ENCODE measurements at regions not wholly inside any gene's neighbourhood (a gene's known extent, or its start where the extent isn't known, plus 50 kb on each side); places are given as distances from the start of the nearest gene placed in this dataset.
"Not testable (repeated sequence)": the region's sequence is repeated elsewhere in the genome, so short reads cannot be mapped to it uniquely, and the experiment has no call there.

- no peak for DNase-seq (ENCODE audit: low spot score)
Measured at GRCh38 chr12:67456431-67456901, 187.3 kb downstream of the CAND1 start.

DNA sequence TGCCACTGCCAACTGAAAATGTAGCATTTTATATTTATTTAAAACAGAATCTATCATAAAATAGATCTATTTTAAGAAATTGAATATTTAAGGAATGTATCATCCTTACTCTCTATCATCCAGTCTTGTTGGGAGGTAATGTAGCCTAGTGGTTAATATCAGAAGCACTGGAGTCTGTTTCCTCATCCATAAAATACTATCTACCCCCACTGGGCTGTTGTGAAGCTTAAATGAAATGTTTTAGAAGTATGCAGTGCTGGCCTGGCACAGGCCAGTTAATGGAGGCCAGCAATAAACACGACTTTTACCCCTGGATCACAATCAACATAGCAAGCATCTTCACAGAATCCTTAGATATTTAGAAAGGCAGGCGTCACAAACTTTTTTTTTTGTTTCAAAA is 188.0 kb downstream of the CAND1 start:
- DNase-seq (ENCODE audit: low spot score), result no peak

DNA sequence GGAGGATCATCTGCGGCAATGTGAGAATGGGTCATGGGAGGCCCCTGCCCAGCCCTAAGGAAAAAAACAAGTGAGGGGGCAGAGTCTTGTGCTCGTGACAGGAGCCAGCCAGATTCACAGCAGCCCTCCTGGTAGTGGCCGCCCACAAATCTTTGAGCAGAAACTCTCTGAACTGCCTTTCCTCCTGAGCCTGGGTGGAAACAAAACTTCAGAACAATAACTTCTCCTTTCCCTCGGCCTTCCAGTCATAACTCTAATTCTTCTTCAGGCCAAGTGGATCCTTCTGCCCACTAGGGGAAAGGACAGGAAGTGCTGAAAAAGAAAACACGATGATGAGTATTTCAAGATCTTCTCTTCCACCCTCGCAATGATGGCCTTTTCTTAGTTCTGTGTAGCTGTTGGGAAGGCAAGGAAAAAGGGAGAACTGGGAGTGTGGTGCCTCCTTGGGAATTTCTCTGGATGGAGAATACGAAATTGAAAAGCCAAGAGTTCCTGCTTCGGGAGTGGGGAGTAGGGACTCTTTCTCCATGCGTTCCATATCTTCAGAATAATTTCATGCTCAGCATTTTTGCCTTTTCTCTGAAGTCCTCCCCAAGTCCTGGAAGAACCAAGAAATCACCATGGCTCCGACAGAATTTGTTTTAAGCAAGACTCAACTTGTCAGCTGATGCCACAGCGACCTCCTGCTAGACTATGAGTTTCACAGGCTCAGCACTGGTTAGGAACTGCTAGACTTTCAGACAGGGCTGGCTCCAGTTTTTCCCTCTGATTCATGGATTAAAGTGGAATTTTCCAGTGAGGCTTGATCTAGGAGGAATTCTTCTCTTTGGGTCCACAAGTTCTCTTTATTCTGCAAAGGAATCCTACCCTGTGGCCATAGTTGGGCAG is 188.9 kb downstream of the CAND1 start:
- DNase-seq (ENCODE audit: low spot score), result no peak

DNA sequence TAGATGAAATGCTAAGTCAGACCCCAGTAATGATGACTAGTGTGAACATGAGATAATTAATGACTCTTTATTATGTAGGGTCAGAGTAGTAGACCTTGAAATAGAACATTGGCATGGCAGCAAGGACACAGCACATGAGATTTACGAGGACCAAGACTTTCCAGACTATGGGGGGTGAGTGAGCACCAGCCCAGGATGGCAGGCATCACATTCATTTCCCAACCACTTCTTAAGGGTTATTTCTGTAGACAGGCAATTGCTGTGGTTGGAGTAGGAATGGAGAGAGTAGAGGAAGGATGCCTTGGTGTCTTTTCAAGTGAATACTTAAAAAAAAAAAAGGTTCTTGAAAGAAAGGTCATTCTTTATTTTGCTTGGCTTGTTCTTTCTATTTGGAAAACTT is 189.4 kb upstream of the DYRK2 start:
- DNase-seq (ENCODE audit: low spot score), result no peak

DNA sequence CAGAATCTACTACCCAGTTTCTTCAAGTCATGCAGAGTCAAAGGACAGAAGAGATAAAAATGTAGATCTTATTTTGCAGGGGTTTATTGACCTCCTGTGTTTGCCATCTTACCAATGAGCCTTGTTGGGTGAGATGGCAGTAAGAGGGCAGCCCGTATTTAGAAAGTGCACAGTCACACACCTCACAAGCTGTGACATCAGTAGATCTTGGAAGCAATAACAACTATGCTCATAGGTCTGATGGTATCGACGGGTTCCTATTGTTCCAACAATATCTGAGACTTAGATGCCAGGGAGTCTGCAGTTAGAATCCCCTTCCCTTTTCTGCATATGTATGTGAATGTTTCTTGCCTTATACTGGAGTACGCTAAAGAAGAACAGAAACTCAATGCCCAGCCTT is 189.0 kb upstream of the DYRK2 start:
- DNase-seq (ENCODE audit: low spot score), result no peak

- no peak for DNase-seq (ENCODE audit: low spot score)
Measured at GRCh38 chr12:67460388-67460787, 188.2 kb upstream of the DYRK2 start.

DNA sequence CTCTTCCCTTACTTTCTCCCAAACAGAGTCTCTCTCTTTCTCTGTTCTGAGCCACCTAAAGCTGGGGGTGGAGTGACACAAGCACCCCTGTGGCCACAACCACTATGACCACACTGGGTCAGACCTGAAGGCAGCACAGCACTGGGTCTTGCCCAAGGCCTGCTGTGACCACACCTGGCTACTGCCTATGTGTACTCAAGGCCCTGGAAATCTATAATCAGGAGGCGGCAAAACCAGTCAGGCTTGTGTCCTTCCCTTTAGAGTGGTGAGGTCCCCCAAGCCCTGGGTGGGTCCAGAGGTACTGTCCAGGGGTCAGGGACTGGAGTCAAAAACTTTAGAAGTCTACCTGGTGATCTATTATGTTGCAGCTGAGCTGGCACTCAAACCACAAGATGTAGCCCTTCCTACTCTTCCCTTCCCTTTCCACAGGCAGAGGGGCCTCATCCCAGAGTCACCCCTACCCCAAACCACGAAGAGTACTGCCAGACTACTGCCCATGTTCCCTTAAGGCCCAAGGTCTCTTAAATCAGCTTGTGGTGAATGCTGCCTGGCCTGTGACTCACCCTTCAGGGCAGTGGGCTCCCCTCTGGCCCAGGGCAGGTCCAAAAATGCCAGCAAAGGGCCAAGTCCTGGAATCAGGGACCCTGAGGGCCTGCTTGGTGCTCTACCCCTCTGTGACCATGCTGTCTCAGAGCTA is 179.8 kb upstream of the DYRK2 start:
- no peak for DNase-seq (ENCODE audit: low spot score)

- no peak for DNase-seq (ENCODE audit: low spot score)
Measured at GRCh38 chr12:67469666-67470065, 178.9 kb upstream of the DYRK2 start.

DNA sequence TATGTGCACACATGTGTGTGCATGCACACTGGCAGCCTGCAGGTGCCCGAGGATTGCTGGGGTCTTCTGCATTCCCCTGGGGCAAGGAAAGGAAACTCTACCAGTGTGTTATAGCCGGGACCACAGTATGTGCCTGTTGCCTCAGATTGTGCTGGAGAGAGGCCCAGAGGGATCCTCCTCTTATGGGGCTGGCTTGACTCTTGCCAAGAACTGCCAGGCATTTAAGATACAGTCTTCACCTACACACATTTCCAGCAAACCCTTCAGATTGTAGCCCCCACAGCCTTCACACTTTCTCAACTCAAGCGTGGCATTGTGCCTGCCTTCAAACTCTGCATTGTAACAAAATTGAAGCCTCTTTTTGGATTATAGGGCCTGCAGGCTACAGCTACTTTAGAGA is 176.7 kb upstream of the DYRK2 start:
- no peak for DNase-seq (ENCODE audit: low spot score)

- DNase-seq (ENCODE audit: low spot score), result no peak
Measured at GRCh38 chr12:67472539-67472938, 176.0 kb upstream of the DYRK2 start.

DNA sequence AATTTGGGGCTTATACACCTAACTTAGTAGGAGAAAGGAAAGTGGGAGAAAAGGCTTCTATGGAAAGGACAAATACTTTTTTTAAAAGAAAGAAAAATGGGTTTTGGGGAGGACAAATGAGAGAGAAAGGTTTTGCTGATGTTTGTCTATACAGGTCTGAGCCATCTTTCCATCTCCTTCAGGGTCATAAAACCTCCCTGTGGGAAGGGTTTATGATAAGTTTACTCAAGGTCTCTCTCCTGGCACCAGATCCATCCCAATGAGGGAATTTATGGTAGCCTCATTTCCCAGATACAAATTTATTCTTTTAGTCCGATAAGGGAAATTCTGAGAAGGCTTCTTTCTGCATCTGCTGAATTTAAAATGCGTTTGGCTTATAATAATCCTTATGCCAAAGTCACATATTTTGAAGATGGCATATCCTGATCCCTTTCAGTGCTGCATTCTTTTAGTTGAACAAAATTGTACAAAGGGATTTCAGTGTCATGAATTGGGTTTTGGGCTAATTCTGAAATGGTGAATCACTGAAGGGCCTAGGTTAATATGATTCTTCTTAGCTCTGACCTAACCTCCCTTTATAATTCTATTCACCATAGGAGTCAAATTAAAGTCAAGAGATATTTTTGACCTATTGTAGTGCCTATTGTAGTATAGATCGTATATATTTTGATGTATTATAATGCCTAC is 173.5 kb upstream of the DYRK2 start:
- no peak for DNase-seq (ENCODE audit: low spot score)

DNA sequence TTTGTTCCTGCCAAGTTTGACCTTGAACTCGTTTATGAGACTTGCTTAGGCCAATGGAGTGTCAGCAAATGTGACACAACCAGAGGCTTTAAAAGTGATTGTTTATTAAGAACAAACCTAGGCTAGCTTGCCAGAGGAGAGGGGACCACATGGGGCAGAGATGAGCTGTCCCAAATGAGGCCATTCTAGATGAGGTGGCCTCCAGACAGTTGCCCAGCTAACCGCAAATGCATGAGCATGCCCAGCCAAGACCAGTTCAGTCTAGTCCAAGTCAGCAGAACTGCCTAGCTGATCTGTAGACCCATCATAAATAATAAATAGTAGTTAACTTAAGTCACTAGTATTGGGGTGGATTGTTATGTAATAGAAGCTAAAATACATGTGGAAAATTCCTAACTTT is 172.8 kb upstream of the DYRK2 start:
- no peak for DNase-seq (ENCODE audit: low spot score)

GRCh38 chr12:67477681-67478265 is 170.8 kb upstream of the DYRK2 start:
- no peak for DNase-seq (ENCODE audit: low spot score)

- no peak for DNase-seq (ENCODE audit: low spot score)
Measured at GRCh38 chr12:67482751-67483661, 165.5 kb upstream of the DYRK2 start.

DNA sequence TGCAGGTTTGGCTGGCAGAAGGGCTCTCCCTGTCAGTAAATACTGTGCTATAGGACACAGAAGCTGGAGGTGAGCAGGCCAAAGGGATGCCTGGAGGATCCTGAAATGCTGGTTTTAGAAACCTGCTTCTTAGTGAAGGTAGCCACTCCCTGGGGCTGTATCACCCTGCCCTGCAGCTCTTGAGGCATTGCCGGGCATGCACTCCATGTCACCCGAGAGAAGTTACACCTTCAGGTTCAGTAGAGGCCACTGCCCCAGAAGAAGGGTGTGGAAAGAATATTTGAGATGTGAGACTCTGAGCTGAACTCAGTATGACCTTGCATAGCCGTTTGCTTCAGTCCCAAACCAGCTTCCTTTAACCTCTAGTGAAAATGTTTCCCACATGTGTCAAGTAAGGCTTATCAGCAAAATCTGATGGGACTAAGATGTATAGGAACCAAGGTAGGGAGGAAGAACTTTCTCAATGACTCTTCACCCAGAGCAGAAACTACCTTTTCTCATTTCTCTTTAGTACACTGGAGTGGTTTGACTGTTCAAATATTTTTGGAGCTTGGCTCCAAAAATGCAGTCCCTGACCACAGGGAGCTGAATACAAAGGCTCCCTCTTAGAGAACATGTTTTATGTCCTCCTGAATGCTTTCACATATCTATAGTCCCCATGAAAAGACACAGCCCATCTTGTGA is 164.5 kb upstream of the DYRK2 start:
- no peak for DNase-seq (ENCODE audit: low spot score)

GRCh38 chr12:67484791-67485480 is 163.6 kb upstream of the DYRK2 start:
- no peak for DNase-seq (ENCODE audit: low spot score)

DNA sequence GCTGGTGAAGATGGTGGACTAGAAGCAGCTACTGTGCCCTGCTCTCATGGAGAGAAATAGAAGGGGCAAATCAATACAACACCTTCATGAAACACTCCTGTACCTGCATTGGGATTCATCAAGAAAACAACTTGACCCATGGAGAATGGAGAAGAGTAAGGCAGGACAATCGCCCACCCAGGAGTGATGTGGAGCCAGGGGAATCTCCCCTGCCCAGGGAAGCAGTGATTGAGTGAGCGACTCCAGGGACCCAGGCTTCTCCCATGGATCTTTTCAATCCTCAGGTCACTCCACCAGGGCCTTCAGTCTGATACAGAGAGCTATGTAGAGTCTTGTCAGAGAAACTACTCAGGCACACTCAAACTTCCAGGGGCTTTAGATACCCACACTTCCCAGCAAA is 161.9 kb upstream of the DYRK2 start:
- DNase-seq (ENCODE audit: low spot score), result no peak

DNA sequence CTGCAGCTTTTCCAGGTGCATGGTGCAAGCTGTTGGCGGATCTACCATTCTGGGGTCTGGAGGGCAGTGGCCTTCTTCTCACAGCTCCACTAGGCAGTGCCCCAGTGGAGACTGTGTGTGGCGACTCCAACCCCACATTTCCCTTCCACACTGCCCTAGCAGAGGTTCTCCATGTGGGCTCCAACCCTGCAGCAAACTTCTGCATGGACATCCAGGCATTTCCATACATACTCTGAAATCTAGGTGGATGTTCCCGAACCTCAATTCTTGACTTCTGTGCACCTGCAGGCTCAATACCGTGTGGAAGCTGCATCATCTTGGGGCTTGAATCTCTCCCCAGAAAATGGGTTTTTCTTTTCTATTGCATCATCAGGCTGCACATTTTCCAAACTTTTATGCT is 160.2 kb upstream of the DYRK2 start:
- DNase-seq (ENCODE audit: low spot score), result not testable (repeated sequence)

DNA sequence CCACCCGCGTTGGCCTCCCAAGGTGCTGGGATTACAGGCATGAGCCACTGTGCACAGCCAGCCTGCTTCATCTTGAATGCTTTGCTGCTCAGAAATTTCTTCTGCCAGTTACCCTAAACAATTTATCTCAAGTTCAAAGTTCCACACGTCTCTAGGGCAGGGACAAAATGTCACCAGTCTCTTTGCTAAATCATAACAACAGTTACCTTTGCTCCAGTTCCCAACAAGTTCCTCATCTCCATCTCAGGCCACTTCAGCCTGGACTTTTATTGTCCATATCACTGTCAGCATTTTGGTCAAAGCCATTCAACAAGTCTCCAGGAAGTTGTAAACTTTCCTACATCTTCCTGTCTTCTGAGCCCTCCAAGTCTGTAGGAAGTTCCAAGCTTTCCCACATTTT is 159.5 kb upstream of the DYRK2 start:
- DNase-seq (ENCODE audit: low spot score), result no peak

GRCh38 chr12:67496581-67496980 is 152.0 kb upstream of the DYRK2 start:
- DNase-seq (ENCODE audit: low spot score), result no peak

Measured in germinal center (tissue), 1 donor.